Thymus (tissue), 11 donors: ENCODE measurements at regions not wholly inside any gene's neighbourhood (a gene's known extent, or its start where the extent isn't known, plus 50 kb on each side); places are given as distances from the start of the nearest gene placed in this dataset.
"Not testable (repeated sequence)": the region's sequence is repeated elsewhere in the genome, so short reads cannot be mapped to it uniquely, and the experiment has no call there.

ENCODE experiments used
- DNase-seq, 9 donors: peaks; one replicate each; pipeline ENCODE4 v3.0.0-alpha.2; 2013; ENCODE audit warnings: low spot score in 9 of 9, low read depth in 6 of 9, missing footprints in 1 of 9
- H3K27ac ChIP-seq, 2 donors: one replicate each; pipeline ENCODE4 v1.5.1; 2013; ENCODE audit warnings: control low read depth in 1 of 2, low read depth in 1 of 2, low read length in 1 of 2, mild to moderate bottlenecking in 1 of 2, moderate library complexity in 1 of 2
- H3K27me3 ChIP-seq, 2 donors: one replicate each; pipeline ENCODE4 v1.5.1; 2013; ENCODE audit warnings: low read length in 1 of 2; ENCODE audit not compliant: control insufficient read depth in 2 of 2, insufficient read depth in 1 of 2
- H3K36me3 ChIP-seq, 2 donors: one replicate each; pipeline ENCODE4 v1.5.1; 2013; ENCODE audit warnings: low read length in 1 of 2, mild to moderate bottlenecking in 1 of 2, moderate library complexity in 1 of 2; ENCODE audit not compliant: control insufficient read depth in 2 of 2, insufficient read depth in 2 of 2
- H3K4me1 ChIP-seq, 2 donors: one replicate each; pipeline ENCODE4 v1.5.1; 2013; ENCODE audit warnings: low read length in 2 of 2; ENCODE audit not compliant: control insufficient read depth in 2 of 2, insufficient read depth in 2 of 2
- H3K4me3 ChIP-seq, 2 donors: one replicate each; pipeline ENCODE4 v1.5.1; 2013; ENCODE audit warnings: low read length in 2 of 2, control low read depth in 1 of 2, mild to moderate bottlenecking in 1 of 2
- H3K9me3 ChIP-seq, 2 donors: one replicate each; pipeline ENCODE4 v1.5.1; 2013; ENCODE audit warnings: low read length in 1 of 2, mild to moderate bottlenecking in 1 of 2; ENCODE audit not compliant: control insufficient read depth in 2 of 2, insufficient read depth in 1 of 2
- WGBS: extraction: QIAGEN DNeasy Blood & Tissue Kit; methylation state at CpG from one replicate; pipeline ENCODE4 v1.1.7; 2013; 5-methylcytosine and 5-hydroxymethylcytosine counted together
- donor health status: healthy.

- Histone ChIP-seq H3K36me3 (no peaks in the 10 kb centered on the region), H3K27me3 (no peaks in the 10 kb centered on the region), H3K27ac (no peak overlapping the region), H3K4me3 (no peak overlapping the region), H3K4me1 (no peaks in the 10 kb centered on the region), H3K9me3 (no peaks in the 10 kb centered on the region)
- 99% methylated on average over 4 of the region's 4 CpGs for WGBS
- DNase-seq: no peak
Measured at GRCh38 chrX:26466387-26466786, 250.4 kb downstream of the MAGEB5 start.

- H3K27ac ChIP-seq: no peak overlapping the region
- no peaks in the 10 kb centered on the region for H3K36me3 ChIP-seq
- H3K9me3 ChIP-seq: no peaks in the 10 kb centered on the region
- no peaks in the 10 kb centered on the region for H3K4me1 ChIP-seq
- no peak overlapping the region for H3K4me3 ChIP-seq
- no peak for DNase-seq
- WGBS: 92% methylated on average over 2 of the region's 2 CpGs
- no peaks in the 10 kb centered on the region for H3K27me3 ChIP-seq
Measured at GRCh38 chrX:26445288-26445687, 229.3 kb downstream of the MAGEB5 start.

DNA sequence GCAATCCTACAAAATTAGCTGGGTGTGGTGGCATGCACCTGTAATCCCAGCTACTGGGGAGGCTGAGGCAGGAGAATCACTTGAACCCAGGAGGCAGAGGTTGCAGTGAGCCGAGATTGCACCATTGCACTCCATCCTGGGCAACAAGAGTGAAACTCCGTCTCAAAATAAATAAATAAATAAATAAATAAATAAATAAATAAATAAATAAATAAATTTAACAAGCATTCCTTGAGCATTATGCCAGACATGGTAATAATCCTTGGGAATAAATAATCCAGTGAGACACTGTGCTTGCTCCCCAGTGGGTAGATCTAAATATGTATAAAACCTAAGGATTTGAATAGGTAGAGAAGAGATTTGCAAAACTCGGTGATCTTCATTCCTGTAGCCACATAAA lies 228.4 kb downstream of the MAGEB5 start:
- H3K27ac ChIP-seq, DNase-seq, H3K36me3 ChIP-seq, H3K4me1 ChIP-seq, H3K27me3 ChIP-seq, H3K9me3 ChIP-seq, H3K4me3 ChIP-seq: not testable (repeated sequence)
- 91% methylated on average over 3 of the region's 3 CpGs for WGBS

DNA sequence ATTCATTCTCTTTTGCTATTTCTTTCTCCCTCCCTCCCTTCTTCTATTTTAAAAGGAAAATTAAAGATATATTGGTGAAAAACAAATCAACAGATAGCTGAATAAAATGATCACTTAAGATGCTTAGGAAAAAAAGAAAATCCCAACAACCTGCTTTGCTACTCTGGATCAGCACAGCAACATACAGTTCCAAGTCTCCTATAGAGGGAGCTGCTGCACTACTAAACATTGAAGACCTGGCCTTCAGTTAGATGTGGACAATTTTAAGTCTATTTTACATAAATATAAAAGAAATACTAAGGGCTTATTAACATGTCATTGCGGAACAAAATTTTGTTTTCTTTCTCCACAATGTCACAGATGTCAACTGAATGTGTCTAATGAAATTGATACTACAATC lies 226.4 kb downstream of the MAGEB5 start:
- H3K9me3 ChIP-seq: no peaks in the 10 kb centered on the region
- H3K4me1 ChIP-seq: no peaks in the 10 kb centered on the region
- H3K27ac ChIP-seq: no peak overlapping the region
- H3K27me3 ChIP-seq: no peaks in the 10 kb centered on the region
- no peaks in the 10 kb centered on the region for H3K36me3 ChIP-seq
- H3K4me3 ChIP-seq: no peak overlapping the region
- WGBS: 53% methylated on average over 1 of the region's 1 CpG
- no peak for DNase-seq

DNA sequence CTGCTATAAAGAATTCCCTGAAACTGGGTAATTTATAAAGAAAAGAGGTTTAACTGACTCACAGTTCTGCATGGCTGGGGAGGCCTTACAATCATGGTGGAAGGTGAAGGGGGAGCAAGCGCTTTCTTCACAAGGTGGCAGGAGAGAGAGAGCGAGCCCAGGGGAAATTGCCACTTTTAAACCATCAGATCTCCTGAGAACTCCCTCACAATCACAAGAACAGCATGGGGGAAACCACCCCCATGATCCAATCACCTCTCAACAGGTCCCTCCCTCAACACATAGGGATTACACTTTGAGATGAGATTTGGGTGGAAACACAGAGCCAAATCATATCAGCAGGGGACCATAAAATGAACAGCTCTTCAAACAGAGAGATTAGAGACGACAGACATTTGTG lies 198.6 kb downstream of the MAGEB5 start:
- H3K27ac ChIP-seq: no peak overlapping the region
- H3K4me3 ChIP-seq: no peak overlapping the region
- DNase-seq: no peak
- no peaks in the 10 kb centered on the region for H3K36me3 ChIP-seq
- H3K27me3 ChIP-seq: no peaks in the 10 kb centered on the region
- H3K9me3 ChIP-seq: peaks cover 0 to 7% of the 10 kb centered on the region in 2 donors
- 83% methylated on average over 3 of the region's 3 CpGs for WGBS
- no peaks in the 10 kb centered on the region for H3K4me1 ChIP-seq

GRCh38 chrX:26411045-26411444 lies 195.1 kb downstream of the MAGEB5 start:
- WGBS: 82% methylated on average over 1 of the region's 1 CpG
- DNase-seq: no peak
- Histone ChIP-seq H3K27me3 (no peaks in the 10 kb centered on the region), H3K36me3 (no peaks in the 10 kb centered on the region), H3K4me1 (no peaks in the 10 kb centered on the region), H3K9me3 (no peaks in the 10 kb centered on the region), H3K4me3 (no peak overlapping the region), H3K27ac (no peak overlapping the region)

DNA sequence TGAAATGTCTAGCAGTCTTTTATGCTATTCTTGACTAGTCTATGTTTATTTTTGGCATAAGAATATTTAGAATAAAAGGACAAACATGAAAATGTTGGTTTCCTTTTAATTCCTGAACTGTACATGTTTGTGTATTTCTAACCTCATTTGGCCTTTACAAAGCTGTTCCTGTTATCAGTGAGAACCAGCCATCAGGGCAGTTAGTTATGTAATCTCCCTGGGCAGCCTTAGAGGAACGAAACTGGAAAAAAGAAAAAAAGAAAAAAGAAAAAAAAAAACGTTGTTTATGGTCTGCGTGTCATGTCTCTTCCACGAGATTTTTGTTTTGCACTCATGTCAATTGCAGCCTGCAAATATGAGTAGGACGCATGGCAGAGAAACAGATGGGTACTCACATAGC lies 193.7 kb downstream of the MAGEB5 start:
- DNase-seq: no peak
- Histone ChIP-seq H3K36me3 (no peaks in the 10 kb centered on the region), H3K9me3 (no peaks in the 10 kb centered on the region), H3K4me1 (no peaks in the 10 kb centered on the region), H3K4me3 (no peak overlapping the region), H3K27me3 (no peaks in the 10 kb centered on the region), H3K27ac (no peak overlapping the region)
- 21% methylated on average over 5 of the region's 5 CpGs for WGBS

DNA sequence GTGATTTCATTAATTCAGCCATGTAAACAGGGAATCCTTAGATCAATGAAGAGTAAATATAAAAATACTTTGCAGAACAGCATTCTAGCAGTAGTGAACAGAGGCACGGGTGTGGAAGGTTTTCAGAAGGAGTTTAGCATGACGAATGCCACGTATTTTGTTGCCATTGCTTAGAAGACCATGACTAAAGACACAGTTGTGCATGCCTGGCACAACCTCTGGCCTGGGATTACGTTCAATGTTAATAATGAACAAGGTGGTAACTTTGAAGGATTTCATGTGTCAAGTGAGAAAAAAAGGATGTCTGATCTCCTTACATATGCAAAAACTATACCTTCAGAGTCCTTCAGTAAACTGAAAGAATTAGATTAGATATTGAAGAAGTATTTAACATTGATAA lies 171.9 kb downstream of the MAGEB5 start:
- H3K9me3 ChIP-seq: no peaks in the 10 kb centered on the region
- no peak for DNase-seq
- H3K4me1 ChIP-seq: no peaks in the 10 kb centered on the region
- H3K4me3 ChIP-seq: no peak overlapping the region
- H3K27me3 ChIP-seq: no peaks in the 10 kb centered on the region
- H3K36me3 ChIP-seq: no peaks in the 10 kb centered on the region
- no peak overlapping the region for H3K27ac ChIP-seq
- 91% methylated on average over 4 of the region's 4 CpGs for WGBS

GRCh38 chrX:26376037-26376708 lies 160.2 kb downstream of the MAGEB5 start:
- 78% methylated on average over 5 of the region's 5 CpGs for WGBS
- H3K9me3 ChIP-seq: no peaks in the 10 kb centered on the region
- H3K27me3 ChIP-seq: no peaks in the 10 kb centered on the region
- H3K27ac ChIP-seq: no peak overlapping the region
- DNase-seq: no peak
- no peak overlapping the region for H3K4me3 ChIP-seq
- no peaks in the 10 kb centered on the region for H3K36me3 ChIP-seq
- H3K4me1 ChIP-seq: no peaks in the 10 kb centered on the region

- Histone ChIP-seq H3K4me1 (no peaks in the 10 kb centered on the region), H3K9me3 (no peaks in the 10 kb centered on the region), H3K4me3 (no peak overlapping the region), H3K27me3 (no peaks in the 10 kb centered on the region), H3K36me3 (no peaks in the 10 kb centered on the region), H3K27ac (no peak overlapping the region)
- DNase-seq: no peak
- 86% methylated on average over 3 of the region's 3 CpGs for WGBS
Measured at GRCh38 chrX:26375346-26375745, 159.4 kb downstream of the MAGEB5 start.
